VCaP (cell line): ENCODE measurements at regions not wholly inside any gene's neighbourhood (a gene's known extent, or its start where the extent isn't known, plus 50 kb on each side); places are given as distances from the start of the nearest gene placed in this dataset.

Experiments
- H3K27ac ChIP-seq: fragments of 450-650 bp; 2 replicates; pipeline ENCODE4 v1.5.1; 2017
- TF ChIP-seq, protein P1 (sequence below): fragments of 450-650 bp; conservative IDR thresholded peaks from 2 replicates; pipeline ENCODE4 v1.5.1; 2017; ENCODE audit warnings: mild to moderate bottlenecking, moderate library complexity

DNA sequence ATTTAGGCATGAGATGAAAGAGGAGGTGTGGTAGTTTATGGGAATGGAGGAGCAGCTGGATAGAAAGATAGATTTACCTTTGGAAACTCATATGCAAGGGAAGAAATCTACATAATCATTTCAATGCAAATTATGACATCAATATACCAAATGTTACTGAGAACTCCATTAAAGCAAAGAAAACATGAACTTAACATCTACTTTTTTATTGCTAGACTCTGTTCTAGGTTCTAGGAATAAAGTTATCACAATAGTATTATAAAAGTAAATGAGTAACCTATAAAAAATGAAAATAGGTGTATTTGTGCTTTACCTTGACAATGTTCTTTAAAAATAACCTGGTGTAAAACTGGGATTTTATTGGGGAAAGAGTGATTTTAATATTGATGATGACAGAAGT, 221.6 kb upstream of the SLIT2 start:
- H3K27ac ChIP-seq = no peak overlapping the region
- TF ChIP-seq, protein P1, sequence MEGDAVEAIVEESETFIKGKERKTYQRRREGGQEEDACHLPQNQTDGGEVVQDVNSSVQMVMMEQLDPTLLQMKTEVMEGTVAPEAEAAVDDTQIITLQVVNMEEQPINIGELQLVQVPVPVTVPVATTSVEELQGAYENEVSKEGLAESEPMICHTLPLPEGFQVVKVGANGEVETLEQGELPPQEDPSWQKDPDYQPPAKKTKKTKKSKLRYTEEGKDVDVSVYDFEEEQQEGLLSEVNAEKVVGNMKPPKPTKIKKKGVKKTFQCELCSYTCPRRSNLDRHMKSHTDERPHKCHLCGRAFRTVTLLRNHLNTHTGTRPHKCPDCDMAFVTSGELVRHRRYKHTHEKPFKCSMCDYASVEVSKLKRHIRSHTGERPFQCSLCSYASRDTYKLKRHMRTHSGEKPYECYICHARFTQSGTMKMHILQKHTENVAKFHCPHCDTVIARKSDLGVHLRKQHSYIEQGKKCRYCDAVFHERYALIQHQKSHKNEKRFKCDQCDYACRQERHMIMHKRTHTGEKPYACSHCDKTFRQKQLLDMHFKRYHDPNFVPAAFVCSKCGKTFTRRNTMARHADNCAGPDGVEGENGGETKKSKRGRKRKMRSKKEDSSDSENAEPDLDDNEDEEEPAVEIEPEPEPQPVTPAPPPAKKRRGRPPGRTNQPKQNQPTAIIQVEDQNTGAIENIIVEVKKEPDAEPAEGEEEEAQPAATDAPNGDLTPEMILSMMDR = no peak

DNA sequence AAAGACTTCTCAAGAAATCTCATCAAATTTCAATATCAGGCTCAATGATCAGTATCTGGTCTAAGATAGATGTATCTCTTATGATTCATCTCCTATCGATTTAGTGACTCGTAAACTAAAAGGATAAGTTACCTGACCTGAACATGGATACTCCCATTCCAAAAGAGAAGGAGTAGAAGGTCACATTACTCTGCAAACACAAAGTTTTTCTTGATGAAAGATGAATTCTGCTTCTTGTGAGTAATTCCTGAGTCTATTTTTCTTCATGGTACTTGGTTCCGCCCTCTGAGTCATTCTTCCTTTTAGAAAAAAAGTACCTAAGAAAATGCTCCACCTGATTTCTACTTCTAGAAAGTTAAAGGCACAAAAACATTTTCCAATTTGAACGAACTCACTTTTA, 223.1 kb upstream of the SLIT2 start:
- H3K27ac ChIP-seq = no peak overlapping the region
- TF ChIP-seq, protein P1 = no peak

DNA sequence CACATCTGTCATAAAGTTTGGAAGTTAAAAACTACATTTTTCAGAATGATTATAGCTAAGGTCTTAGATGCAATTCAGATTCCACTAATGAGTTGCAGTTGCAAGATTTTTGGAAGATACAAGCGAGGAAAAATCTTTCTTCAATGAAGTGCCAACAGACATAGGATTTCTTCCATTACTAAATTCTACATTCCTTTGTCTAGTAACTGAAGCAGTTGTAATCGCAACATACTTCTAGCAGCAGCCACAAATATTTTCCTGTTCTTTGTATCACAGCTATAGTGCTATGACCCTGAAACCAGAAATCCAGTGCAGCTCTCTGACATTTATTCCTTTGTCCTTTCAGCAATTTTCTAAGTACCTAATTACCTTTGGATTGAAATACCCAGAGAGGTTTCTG, 225.2 kb upstream of the SLIT2 start:
- TF ChIP-seq, protein P1 = no peak
- no peak overlapping the region for H3K27ac ChIP-seq

DNA sequence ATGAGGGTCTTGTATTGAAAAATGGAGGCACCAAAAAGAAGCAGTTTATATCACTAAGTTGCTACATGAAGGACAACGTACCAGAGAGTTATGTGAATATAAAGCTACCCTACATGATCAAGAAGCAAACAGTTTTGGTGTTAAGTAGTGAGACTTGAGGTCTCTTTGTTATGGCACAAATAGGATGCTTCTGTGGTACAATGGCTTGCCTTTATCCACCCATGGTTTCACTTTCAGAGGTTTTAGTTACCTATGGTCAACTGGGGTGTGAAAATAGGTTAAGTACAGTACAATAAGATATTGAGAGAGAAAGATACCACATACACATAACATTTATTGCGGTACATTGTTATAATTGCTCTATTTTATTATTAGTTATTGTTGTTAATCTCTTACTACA, 229.2 kb upstream of the SLIT2 start:
- H3K27ac ChIP-seq = no peak overlapping the region
- TF ChIP-seq, protein P1 = no peak

DNA sequence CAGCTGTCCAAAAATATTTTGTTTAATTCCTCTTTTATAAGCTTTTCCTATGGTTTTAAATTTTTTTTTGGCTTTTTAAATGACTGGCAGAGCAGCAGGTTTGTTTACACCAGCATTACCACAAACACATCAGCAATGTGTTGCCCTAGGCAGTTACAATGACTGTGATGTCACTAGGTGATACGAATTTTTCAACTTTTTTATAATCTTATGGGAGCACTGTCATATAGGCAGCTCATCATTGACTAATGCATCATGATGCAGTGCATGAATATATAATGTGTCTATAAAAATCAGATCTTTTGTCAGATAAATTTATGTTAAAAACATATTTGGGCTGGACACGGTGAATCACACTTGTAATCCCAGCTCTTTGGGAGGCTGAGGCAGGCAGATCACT, 231.6 kb upstream of the SLIT2 start:
- TF ChIP-seq, protein P1 = no peak

DNA sequence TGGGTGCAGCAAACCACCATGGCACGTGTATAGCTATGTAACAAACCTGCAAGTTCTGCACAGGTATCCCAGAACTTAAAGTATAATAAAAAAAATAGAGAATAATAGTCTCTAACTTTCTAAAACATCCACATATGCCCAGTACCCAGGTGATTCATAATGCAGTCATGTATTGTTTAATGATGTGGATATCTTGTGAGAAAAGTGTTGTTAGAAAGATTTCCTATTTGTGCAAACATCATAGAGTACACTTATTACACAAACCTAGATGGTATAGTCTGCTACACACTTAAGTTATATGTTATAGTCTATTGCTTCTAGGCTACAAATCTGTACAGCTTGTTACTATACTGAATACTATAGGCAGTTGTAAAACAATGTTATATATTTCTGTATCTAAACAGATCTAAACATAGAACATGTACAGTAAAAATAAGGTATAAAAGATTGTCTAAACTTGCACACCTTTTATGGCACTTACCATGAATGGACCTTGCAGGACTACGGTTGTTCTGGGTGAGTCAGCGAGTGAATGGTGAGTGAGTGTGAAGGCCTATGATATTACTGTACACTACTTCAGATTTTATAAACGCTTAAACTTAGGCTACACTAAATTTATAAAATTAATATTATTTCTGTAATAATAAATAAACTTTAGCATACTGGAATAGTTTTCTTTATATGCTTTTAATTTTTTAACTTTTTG, 232.2 kb upstream of the SLIT2 start:
- TF ChIP-seq, protein P1 = no peak

More for the DNA sequence above, 231.6 kb upstream of the SLIT2 start:
- no peak overlapping the region for H3K27ac ChIP-seq

DNA sequence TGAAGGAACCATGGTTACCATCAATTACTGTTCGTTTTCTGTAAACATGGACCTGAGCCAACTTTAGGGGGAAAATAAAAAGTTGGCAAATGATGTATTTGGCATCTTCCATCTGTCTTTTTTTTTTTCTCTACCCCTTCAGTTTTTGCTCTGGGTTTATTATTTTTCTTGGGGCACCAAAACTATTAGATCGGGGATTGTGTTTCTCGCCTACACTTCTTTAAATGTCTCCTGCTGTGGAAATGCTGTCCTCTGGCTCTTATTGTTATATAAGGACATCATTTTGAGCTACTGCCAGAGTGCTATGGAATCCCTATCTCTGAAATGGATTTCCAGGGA, 234.0 kb upstream of the SLIT2 start:
- TF ChIP-seq, protein P1 = no peak
- no peak overlapping the region for H3K27ac ChIP-seq

More for the DNA sequence above, 232.2 kb upstream of the SLIT2 start:
- H3K27ac ChIP-seq = no peak overlapping the region
